ENCODE measurements at regions not wholly inside any gene's neighbourhood (a gene's known extent, or its start where the extent isn't known, plus 50 kb on each side); places are given as distances from the start of the nearest gene placed in this dataset.

- TF ChIP-seq SUZ12 (IDR thresholded peaks at IDR 0.05; ENCODE audit: extremely low read depth, insufficient read depth, insufficient read length) (no peak), ZNF274 (IDR thresholded peaks at IDR 0.05; ENCODE audit: low read depth, low read length) (no peak)
These were observed 326.8 kb downstream of the PTPRU start for GRCh38 chr1:29563092-29563491.

Data from NT2/D1 (cell line).